Transverse colon (tissue), 4 donors: ENCODE measurements at regions not wholly inside any gene's neighbourhood (a gene's known extent, or its start where the extent isn't known, plus 50 kb on each side); places are given as distances from the start of the nearest gene placed in this dataset.

Experiments
- CTCF ChIP-seq, 5 experiments: fragments of 200-600 bp in 3 of 5; fragments of 450-650 bp in 2 of 5; sonication (generic) in 3 of 5; IDR thresholded peaks; 1 replicate in 2 of 5; 2 replicates in 3 of 5; pipeline ENCODE4 v1.5.1; 2016 to 2017; ENCODE audit warnings: antibody characterized with exemption in 5 of 5, inconsistent platforms in 3 of 5, mild to moderate bottlenecking in 2 of 5, moderate library complexity in 1 of 5
- EP300 ChIP-seq: sonication (generic); formaldehyde crosslinking; IDR thresholded peaks from one replicate; pipeline ENCODE4 v1.6.1; 2017; ENCODE audit warnings: antibody characterized with exemption, low read depth
- POLR2A ChIP-seq: fragments of 450-650 bp; IDR thresholded peaks from one replicate; pipeline ENCODE4 v1.6.1; 2016; ENCODE audit warnings: antibody characterized with exemption, mild to moderate bottlenecking, moderate library complexity
- POLR2AphosphoS5 ChIP-seq, 3 donors: sonication (generic); formaldehyde crosslinking; IDR thresholded peaks; one replicate each; pipeline ENCODE4 v1.6.1; 2016; ENCODE audit warnings: antibody characterized with exemption in 3 of 3

- TF ChIP-seq CTCF (IDR thresholded peaks at IDR 0.05): no peak
- TF ChIP-seq POLR2A: no peak
- no peak for TF ChIP-seq POLR2AphosphoS5 (IDR thresholded peaks at IDR 0.05)
- no peak for TF ChIP-seq EP300
Observed at GRCh38 chr20:60782959-60783625, 469.0 kb upstream of the CDH4 start.
